GM19193 (cell line): ENCODE measurements at regions not wholly inside any gene's neighbourhood (a gene's known extent, or its start where the extent isn't known, plus 50 kb on each side); places are given as distances from the start of the nearest gene placed in this dataset.

ENCODE experiments used
- POLR2A ChIP-seq: IDR thresholded peaks from 4 replicates; pipeline ENCODE4 v1.6.1; 2011; ENCODE audit not compliant: insufficient read depth, insufficient read length; ENCODE audit errors: extremely low read depth

DNA sequence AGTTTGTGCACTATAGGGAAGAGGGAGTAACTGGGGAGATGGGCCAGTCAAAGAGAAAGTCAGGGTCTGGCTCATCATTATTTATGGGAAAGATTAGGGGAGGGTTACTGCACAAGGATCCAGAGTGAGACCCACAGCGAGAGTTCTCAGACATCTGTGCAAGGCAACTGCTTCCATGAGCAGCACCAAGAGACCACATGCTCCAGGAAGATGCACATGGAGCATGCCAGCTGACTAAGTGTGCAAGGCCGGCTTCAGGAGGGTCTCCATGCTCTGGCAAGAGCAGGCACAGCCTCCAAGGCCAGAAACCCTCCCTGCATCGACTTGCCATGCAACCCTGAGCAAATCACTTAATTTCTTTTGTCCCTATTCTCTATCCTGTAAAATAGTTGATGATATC, 616.9 kb downstream of the CSNK1G3 start:
- no peak for TF ChIP-seq POLR2A

- TF ChIP-seq POLR2A, result no peak
Measured at GRCh38 chr5:124126504-124127217, 614.7 kb downstream of the CSNK1G3 start.

DNA sequence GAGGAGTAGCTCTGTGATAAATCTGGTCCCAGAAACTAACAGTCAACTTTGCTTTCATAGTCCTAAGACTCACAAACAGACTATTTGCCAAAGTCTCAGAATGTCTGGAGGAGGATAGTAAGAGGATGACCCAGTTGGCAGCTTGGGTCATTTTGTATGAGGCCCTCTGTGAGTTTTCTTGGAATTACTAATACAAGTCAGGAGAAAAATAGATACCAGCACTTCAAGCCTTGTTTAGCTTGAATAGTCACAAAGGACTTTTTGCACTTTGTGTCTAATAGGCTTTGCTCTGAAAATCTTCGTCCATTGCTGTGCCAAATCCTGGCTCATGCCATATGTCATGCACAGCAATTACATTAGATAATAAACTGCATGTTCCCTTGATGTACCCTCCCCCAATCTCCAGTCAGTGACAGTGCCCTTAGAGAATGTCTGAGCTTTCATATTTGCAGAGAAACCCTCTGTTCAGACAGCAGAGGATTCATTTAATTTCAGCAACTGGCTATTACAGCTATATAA, 612.8 kb downstream of the CSNK1G3 start:
- TF ChIP-seq POLR2A, result no peak

DNA sequence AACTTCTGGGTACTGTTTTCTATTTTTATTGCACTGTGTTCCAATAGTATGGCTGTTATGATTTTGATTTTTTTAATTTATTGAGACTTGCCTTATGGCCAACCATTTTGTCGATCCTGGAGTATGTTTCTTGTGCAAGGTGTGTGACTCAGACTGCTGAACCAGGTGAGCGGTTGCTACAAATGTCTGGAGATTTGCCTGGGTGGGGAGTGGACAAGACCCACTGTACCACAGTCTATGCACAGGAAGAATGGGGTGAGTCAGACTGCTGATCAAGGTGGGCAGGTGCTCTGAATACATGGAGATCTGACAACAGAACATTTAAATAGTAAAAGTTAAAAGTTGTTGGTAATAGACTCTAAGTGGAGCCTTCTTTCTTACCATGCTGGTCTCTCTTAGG, 609.2 kb downstream of the CSNK1G3 start:
- TF ChIP-seq POLR2A, result no peak

- no peak for TF ChIP-seq POLR2A
Measured at GRCh38 chr5:124114911-124115310, 602.9 kb downstream of the CSNK1G3 start.

DNA sequence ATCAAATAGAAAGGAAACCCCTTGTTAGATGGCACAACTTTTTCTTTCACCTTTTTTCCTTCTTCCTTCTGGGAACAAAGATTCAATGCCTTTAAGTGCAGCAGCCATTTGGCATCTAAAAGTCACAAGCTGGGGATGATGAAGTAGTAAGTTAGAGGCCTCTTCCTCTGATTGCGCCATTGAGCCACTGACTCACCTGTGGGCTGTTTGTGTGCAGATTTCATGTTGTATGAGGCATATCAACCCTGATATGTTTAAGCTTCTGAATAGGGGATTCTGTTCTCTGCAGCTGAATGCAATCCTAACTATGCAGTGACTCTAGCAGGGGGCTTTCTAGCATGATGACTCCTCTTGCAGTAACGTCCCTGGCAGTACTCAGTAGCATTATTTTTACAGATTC, 599.9 kb downstream of the CSNK1G3 start:
- no peak for TF ChIP-seq POLR2A

DNA sequence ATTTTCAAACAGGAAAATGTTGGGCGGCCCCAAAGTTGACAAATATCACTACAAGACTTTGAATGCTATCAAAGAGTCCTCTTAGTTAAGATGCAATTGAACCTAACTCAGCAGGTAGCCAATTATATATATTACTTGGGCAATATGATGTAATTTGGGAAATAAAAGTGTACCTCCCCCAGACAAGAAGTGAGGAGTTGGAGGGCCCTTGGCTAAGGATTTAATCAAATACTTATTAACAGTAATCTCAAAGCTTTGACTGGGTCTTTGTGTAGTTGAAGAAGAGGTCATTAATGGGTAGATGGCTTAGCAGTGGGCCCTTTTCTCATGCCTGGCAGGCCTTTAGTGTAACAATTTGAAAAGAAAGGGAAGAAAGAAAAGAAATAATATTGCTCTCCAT, 599.0 kb downstream of the CSNK1G3 start:
- TF ChIP-seq POLR2A, result no peak

DNA sequence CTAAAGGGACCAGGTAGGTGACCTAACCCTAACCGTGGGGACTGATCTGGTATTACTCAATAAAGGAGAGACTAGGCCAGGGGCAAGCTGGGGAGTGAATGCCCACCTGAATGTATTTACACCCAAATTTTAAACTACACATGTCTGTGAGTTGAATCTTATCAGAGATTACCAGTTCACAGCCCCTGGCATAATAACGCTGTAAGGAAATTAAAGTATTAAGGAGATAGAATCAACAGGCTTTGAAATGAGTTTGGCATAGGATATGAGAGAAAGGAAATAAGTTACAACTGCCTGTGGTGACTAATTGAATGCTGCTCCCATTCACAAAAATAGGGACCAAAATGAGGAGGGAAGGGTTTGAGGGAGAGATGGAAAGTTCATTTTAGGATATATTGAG, 593.3 kb downstream of the CSNK1G3 start:
- no peak for TF ChIP-seq POLR2A

DNA sequence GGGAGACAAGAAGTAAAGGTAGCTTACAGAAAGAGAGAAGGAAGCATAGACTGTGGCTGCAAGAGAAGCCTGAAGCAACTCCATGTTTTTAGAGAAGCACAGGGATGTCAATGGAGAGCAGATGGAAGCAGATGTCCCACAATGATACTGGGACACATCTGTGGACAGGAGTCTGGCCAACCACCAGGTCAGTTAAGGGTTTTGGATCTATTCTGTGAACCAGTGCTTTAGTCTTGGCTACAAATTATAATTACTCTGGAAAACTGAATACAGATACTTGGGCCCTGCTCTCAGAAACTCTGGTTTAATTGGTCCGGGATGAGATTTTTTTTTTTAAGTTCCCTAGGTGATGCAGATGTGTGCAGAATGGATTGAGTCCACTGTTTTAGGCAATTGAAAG, 592.8 kb downstream of the CSNK1G3 start:
- no peak for TF ChIP-seq POLR2A

DNA sequence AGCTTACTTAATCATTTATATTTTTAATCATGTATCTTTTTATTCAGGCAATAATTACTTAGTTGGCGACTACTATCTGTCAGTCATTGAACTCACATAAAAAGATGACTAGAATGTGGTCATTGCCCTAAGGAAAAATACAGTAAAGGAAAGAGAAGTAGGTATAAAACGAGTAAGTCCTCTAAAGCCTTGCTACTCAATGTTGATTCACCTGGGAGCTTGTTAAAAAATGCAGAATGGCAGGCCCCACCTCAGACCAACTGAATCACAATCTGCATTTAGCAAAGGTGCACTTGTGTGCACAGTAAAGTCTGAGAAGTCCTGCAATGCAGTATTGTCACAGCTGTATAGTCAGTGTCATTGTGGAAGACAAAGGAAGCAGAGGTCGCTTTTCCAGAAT, 592.4 kb downstream of the CSNK1G3 start:
- no peak for TF ChIP-seq POLR2A

GRCh38 chr5:124103671-124104070, 591.7 kb downstream of the CSNK1G3 start:
- TF ChIP-seq POLR2A, result no peak

- no peak for TF ChIP-seq POLR2A
Measured at GRCh38 chr5:124102486-124102885, 590.5 kb downstream of the CSNK1G3 start.

DNA sequence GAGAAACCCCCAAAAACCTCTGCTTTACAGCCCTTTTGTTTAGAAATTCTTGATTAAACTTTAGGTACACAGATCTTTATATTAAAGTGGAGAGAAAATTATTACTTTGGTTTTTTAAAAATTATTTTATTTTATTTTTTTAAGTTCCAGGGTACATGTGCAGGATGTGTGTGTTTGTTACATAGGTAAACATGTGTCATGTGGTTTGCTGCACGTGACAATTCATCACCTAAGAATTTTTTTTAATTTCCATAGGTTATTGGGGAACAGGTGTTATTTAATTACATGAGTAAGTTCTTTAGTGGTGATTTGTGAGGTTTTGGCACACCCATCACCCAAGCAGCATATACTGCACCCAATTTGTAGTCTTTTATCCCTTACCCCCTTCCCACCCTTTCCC, 581.7 kb downstream of the CSNK1G3 start:
- TF ChIP-seq POLR2A, result no peak

DNA sequence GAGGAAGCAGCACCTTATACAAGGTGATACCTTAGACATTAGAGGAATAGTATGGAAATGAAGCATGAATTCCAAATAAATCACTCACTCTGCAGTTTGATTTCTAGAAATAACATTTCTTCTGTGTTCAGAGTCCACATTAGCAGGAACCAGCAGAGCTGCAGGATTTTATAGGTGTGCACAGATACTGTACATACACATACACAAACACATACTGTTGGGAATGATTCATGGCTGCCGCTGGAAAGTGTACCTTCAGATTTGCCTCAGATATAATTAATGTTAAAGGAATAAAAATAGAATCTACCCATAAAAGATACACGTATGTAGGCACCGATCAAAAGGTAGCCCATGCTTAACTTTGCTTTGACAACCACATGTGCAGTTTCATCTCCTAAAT, 578.1 kb downstream of the CSNK1G3 start:
- no peak for TF ChIP-seq POLR2A

DNA sequence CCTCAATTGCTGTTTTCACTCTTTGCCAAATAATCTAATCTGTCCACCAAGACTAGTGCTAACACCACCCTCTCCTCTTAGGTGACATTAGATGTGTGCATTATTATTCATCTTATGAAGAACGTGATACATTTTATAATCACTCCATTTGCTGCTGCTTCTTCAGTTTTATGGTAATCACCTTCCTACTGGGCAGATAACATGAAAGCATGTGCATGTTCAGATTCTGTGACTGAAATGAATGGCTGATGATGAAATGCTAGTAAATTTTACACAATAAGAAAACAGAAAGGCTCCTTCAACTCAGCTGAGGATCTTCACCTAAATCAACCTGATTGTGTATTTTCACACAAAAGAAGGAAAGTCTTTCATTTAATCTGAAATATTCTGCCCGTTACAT, 577.6 kb downstream of the CSNK1G3 start:
- TF ChIP-seq POLR2A, result no peak

- TF ChIP-seq POLR2A, result no peak
Measured at GRCh38 chr5:124088289-124089032, 576.5 kb downstream of the CSNK1G3 start.

DNA sequence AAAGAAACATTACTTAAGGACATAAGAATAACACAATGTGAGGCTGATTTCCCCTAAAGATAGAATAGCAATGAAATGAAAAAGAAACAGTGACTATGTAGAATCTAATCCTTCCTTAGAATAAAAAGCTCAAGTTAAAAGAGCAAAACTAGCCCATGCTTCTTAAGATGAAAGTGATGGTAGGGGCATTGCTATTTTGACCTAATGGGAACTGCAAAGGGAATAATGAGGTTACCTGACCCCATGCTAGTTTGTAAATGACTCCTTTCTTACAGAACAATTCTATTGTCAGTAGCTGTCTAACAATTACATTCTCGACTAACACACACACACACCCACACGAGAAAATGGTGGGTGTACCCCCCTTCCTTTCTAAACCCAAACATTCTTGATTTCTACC, 575.8 kb downstream of the CSNK1G3 start:
- TF ChIP-seq POLR2A, result no peak

DNA sequence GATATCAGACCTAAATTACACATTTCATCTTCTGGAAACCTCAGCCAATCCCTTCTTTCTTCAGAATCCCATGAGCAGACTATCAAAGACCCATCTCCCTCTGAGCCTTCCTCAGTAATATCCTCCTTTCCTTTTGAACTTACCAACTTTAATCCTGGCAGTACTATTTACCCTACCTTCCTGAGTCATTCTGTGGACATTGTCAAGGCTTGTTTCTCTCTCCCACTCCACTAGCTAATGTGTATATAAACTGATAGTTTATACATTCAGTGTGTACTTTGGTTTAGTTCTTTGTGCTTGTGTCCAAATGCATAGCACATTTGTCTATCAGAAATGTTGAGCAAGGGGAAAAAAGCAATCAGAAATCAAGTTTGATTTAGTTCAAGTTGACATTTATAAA, 568.3 kb downstream of the CSNK1G3 start:
- TF ChIP-seq POLR2A, result no peak
